ENCODE measurements at regions not wholly inside any gene's neighbourhood (a gene's known extent, or its start where the extent isn't known, plus 50 kb on each side); places are given as distances from the start of the nearest gene placed in this dataset.

GRCh38 chr13:73603646-73604045 lies 530.6 kb downstream of the KLF12 start:
- DNase-seq (ENCODE audit: insufficient read length, low spot score), result no peak
- FAIRE-seq, result no peak
- TF ChIP-seq CTCF (IDR thresholded peaks at IDR 0.05; ENCODE audit: insufficient read depth, missing control alignments), result no peak

- DNase-seq (ENCODE audit: insufficient read length, low spot score) (no peak), FAIRE-seq (no peak)
- TF ChIP-seq CTCF (IDR thresholded peaks at IDR 0.05; ENCODE audit: insufficient read depth, missing control alignments), result no peak
Measured at GRCh38 chr13:73602295-73602694, 531.9 kb downstream of the KLF12 start.

GRCh38 chr13:73601708-73602107 lies 532.5 kb downstream of the KLF12 start:
- FAIRE-seq (peak; percentile 81), DNase-seq (ENCODE audit: insufficient read length, low spot score) (no peak)
- no peak for TF ChIP-seq CTCF (IDR thresholded peaks at IDR 0.05; ENCODE audit: insufficient read depth, missing control alignments)

GRCh38 chr13:73599232-73600128 lies 534.7 kb downstream of the KLF12 start:
- no peak for FAIRE-seq
- no peak for TF ChIP-seq CTCF (IDR thresholded peaks at IDR 0.05; ENCODE audit: insufficient read depth, missing control alignments)
- DNase-seq (ENCODE audit: insufficient read length, low spot score), result no peak

- no peak for DNase-seq (ENCODE audit: insufficient read length, low spot score)
Measured at GRCh38 chr13:73598020-73598712, 536.0 kb downstream of the KLF12 start.

GRCh38 chr13:73596382-73596781 lies 537.6 kb downstream of the KLF5 start:
- DNase-seq (ENCODE audit: insufficient read length, low spot score) (peak; percentile 15), FAIRE-seq (peak; percentile 85)
- no peak for TF ChIP-seq CTCF (IDR thresholded peaks at IDR 0.05; ENCODE audit: insufficient read depth, missing control alignments)

More at GRCh38 chr13:73598020-73598712, 536.0 kb downstream of the KLF12 start:
- TF ChIP-seq CTCF (IDR thresholded peaks at IDR 0.05; ENCODE audit: insufficient read depth, missing control alignments), result no peak
- FAIRE-seq, result peak; percentile 48

Measured in D721Med (cell line).